AG04450 (cell line): ENCODE measurements at regions not wholly inside any gene's neighbourhood (a gene's known extent, or its start where the extent isn't known, plus 50 kb on each side); places are given as distances from the start of the nearest gene placed in this dataset.
"Not testable (repeated sequence)": the region's sequence is repeated elsewhere in the genome, so short reads cannot be mapped to it uniquely, and the experiment has no call there.

Source experiments
- CTCF ChIA-PET: fragments of 300-600, 350-600 bp; formaldehyde crosslinking; extraction: SDS; loops from one replicate; lab custom pipeline; 2022; ENCODE audit warnings: antibody characterized with exemption, inconsistent platforms; lab: Charles Lee
- POLR2A ChIA-PET: fragments of 350-600 bp; formaldehyde crosslinking; extraction: SDS; loops from one replicate; lab custom pipeline; 2021; ENCODE audit warnings: antibody characterized with exemption, inconsistent platforms; lab: Yijun Ruan, JAX
- DNase-seq: peaks from one replicate; pipeline ENCODE4 v3.0.0-alpha.2; 2011; ENCODE audit warnings: low read depth, low spot score
- H3K27ac ChIP-seq: one replicate; pipeline ENCODE4 v1.5.1; 2012; ENCODE audit warnings: low read depth, low read length, control low read depth
- H3K27me3 ChIP-seq: one replicate; pipeline ENCODE4 v1.6.0; 2012; ENCODE audit warnings: low read length; ENCODE audit not compliant: control insufficient read depth, insufficient read depth
- H3K4me3 ChIP-seq: 2 replicates; pipeline ENCODE4 v1.5.1; 2011; ENCODE audit warnings: mild to moderate bottlenecking, low read depth, low read length, control low read depth
- H3K9me3 ChIP-seq: 2 replicates; pipeline ENCODE4 v1.5.1; 2012; ENCODE audit warnings: low read length; ENCODE audit not compliant: control insufficient read depth, insufficient read depth
- CTCF ChIP-seq: IDR thresholded peaks from 2 replicates; pipeline ENCODE4 v1.5.1; 2011; ENCODE audit warnings: low read depth, low read length, control low read depth, inconsistent platforms

- DNase-seq = no peak
- CTCF ChIA-PET = no interaction called here
- TF ChIP-seq CTCF = no peak
- H3K9me3 ChIP-seq = peaks cover 6% of the 10 kb centered on the region
- POLR2A ChIA-PET = no interaction called here
- no peak overlapping the region for H3K27ac ChIP-seq
- no peak overlapping the region for H3K4me3 ChIP-seq
- no peaks in the 10 kb centered on the region for H3K27me3 ChIP-seq
Measured at GRCh38 chr1:104629589-104629988, 879.9 kb downstream of the AMY1C start.

- Histone ChIP-seq H3K9me3 (peaks cover 8% of the 10 kb centered on the region), H3K27me3 (no peaks in the 10 kb centered on the region), H3K27ac (no peak overlapping the region), H3K4me3 (no peak overlapping the region)
- TF ChIP-seq CTCF = no peak
- ChIA-PET POLR2A (no interaction called here), CTCF (no interaction called here)
- no peak for DNase-seq
Measured at GRCh38 chr1:104630567-104631149, 881.0 kb downstream of the AMY1C start.

GRCh38 chr1:104636581-104636980 is 886.9 kb downstream of the AMY1C start:
- ChIA-PET POLR2A (no interaction called here), CTCF (no interaction called here)
- Histone ChIP-seq H3K9me3 (peaks cover 15% of the 10 kb centered on the region), H3K27me3 (no peaks in the 10 kb centered on the region), H3K4me3 (no peak overlapping the region), H3K27ac (no peak overlapping the region)
- DNase-seq = no peak
- no peak for TF ChIP-seq CTCF

GRCh38 chr1:104646233-104646632 is 896.5 kb downstream of the AMY1C start:
- POLR2A ChIA-PET = no interaction called here
- no peak for TF ChIP-seq CTCF
- H3K27me3 ChIP-seq = no peaks in the 10 kb centered on the region
- no peak for DNase-seq
- no peak overlapping the region for H3K27ac ChIP-seq
- no peak overlapping the region for H3K4me3 ChIP-seq
- peaks cover 13% of the 10 kb centered on the region; the same call in 1 of the 2 replicates for H3K9me3 ChIP-seq
- CTCF ChIA-PET = no interaction called here

GRCh38 chr1:104648269-104648691 is 898.6 kb downstream of the AMY1C start:
- H3K27ac ChIP-seq = no peak overlapping the region
- DNase-seq = no peak
- no peaks in the 10 kb centered on the region for H3K27me3 ChIP-seq
- peaks cover 9% of the 10 kb centered on the region; the same call in 1 of the 2 replicates for H3K9me3 ChIP-seq
- ChIA-PET CTCF (no interaction called here), POLR2A (no interaction called here)
- H3K4me3 ChIP-seq = no peak overlapping the region
- no peak for TF ChIP-seq CTCF

GRCh38 chr1:104664374-104664773 is 914.7 kb downstream of the AMY1C start:
- H3K27ac ChIP-seq, H3K4me3 ChIP-seq, DNase-seq, H3K9me3 ChIP-seq, POLR2A ChIA-PET, H3K27me3 ChIP-seq, CTCF ChIA-PET: not testable (repeated sequence)
